WTC11 (cell line): ENCODE measurements at regions not wholly inside any gene's neighbourhood (a gene's known extent, or its start where the extent isn't known, plus 50 kb on each side); places are given as distances from the start of the nearest gene placed in this dataset.

Source experiments
- ATF1 ChIP-seq: sonication (generic); formaldehyde crosslinking; IDR thresholded peaks from 2 replicates; pipeline ENCODE4 v1.8.1; 2023; ENCODE audit warnings: mild to moderate bottlenecking, moderate library complexity, missing genetic modification reagents
- CTCF ChIP-seq: fragments of 200-600 bp; IDR thresholded peaks from 2 replicates; pipeline ENCODE4 v1.8.0; 2022; ENCODE audit warnings: antibody characterized with exemption
- ETV6 ChIP-seq: sonication (generic); formaldehyde crosslinking; IDR thresholded peaks from 2 replicates; pipeline ENCODE4 v1.8.1; 2022; ENCODE audit warnings: mild to moderate bottlenecking, missing genetic modification reagents
- FOXP4 ChIP-seq: sonication (generic); formaldehyde crosslinking; IDR thresholded peaks from 2 replicates; pipeline ENCODE4 v1.8.0; 2022; ENCODE audit warnings: mild to moderate bottlenecking, missing genetic modification reagents
- RORB ChIP-seq: fragments of 250-450 bp; sonication (Bioruptor Pico); IDR thresholded peaks from 2 replicates; pipeline ENCODE4 v1.9.0; 2021; ENCODE audit warnings: mild to moderate bottlenecking
- USF2 ChIP-seq: sonication (generic); formaldehyde crosslinking; IDR thresholded peaks from 2 replicates; pipeline ENCODE4 v1.8.1; 2023; ENCODE audit warnings: mild to moderate bottlenecking, missing genetic modification reagents, moderate library complexity
- TF ChIP-seq, protein P1 (sequence below): fragments of 250-450 bp; sonication (Bioruptor Pico); conservative IDR thresholded peaks from 2 replicates; pipeline ENCODE4 v1.9.0; 2021; ENCODE audit warnings: mild to moderate bottlenecking
- TF ChIP-seq, protein P2 (sequence below): sonication (generic); formaldehyde crosslinking; IDR thresholded peaks from 2 replicates; pipeline ENCODE4 v1.8.0; 2022; ENCODE audit warnings: mild to moderate bottlenecking, missing genetic modification reagents
- TF ChIP-seq, protein P3 (sequence below): sonication (generic); formaldehyde crosslinking; IDR thresholded peaks from 2 replicates; pipeline ENCODE4 v1.8.0; 2023; ENCODE audit warnings: missing genetic modification reagents

DNA sequence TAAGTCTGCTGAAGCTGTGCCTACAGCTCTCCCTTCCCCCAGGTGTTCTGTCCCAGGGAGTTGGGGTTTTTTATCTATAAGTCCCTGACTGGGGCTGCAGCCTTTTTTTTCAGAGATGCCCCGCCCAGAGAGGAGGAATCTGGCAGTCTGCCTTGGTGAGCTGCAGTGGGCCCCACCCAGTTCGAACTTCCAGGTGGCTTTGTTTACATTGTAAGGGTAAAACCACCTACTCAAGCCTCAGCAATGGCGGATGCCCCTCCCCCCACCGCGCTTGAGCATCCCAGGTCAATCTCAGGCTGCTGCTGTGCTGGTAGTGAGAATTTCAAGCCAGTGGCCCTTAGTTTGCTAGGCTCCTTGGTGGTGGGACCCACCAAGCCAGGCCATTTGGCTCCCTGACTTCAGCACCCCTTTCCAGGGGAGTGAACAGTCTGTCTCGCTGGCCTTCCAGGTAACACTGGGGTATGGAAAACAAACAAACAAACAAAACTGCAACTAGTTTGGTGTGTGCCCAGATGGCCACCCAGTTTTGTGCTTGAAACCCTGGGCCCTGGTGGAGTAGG is 189.4 kb downstream of the MFSD1 start:
- no peak for TF ChIP-seq USF2 (CRISPR knock-in tag)
- TF ChIP-seq, protein P1, sequence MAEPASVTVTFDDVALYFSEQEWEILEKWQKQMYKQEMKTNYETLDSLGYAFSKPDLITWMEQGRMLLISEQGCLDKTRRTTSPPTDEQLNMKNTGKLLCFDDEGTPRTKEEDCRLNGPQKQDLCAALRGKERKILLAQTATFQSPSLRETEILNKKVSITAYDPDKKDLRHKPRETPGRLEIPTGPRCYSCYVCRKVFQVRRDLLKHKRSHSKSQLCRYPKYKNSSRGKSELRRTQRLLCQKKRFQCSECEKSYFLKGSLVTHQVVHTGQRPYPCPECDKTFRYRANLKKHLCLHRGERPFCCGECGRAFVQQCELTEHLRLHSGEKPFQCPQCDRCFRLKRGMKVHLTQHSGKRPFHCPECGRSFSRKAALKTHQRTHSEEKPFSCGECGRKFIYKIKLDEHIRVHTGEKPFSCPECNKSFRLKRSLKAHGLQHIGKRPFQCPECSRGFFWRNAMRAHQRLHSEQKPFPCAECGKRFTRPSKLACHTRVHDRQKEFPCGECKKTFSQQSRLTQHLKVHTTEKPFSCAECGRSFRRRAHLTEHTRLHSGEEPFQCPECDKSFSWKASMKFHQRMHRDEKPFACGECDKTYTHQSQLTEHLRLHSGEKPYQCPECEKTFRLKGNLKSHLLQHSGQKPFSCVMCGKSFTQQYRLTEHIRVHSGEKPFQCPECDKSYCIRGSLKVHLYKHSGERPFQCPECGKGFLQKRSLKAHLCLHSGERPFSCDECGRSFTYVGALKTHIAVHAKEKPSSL (CRISPR knock-in tag), result no peak
- no peak for TF ChIP-seq RORB (CRISPR knock-in tag)
- TF ChIP-seq CTCF, result no peak
- TF ChIP-seq FOXP4, result no peak
- TF ChIP-seq, protein P2, sequence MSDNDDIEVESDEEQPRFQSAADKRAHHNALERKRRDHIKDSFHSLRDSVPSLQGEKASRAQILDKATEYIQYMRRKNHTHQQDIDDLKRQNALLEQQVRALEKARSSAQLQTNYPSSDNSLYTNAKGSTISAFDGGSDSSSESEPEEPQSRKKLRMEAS, result no peak
- no peak for TF ChIP-seq ATF1
- TF ChIP-seq, protein P3, sequence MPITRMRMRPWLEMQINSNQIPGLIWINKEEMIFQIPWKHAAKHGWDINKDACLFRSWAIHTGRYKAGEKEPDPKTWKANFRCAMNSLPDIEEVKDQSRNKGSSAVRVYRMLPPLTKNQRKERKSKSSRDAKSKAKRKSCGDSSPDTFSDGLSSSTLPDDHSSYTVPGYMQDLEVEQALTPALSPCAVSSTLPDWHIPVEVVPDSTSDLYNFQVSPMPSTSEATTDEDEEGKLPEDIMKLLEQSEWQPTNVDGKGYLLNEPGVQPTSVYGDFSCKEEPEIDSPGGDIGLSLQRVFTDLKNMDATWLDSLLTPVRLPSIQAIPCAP (CRISPR knock-in tag), result no peak
- no peak for TF ChIP-seq ETV6 (CRISPR knock-in tag)
